Colonic mucosa (tissue), 4 donors: ENCODE measurements at regions not wholly inside any gene's neighbourhood (a gene's known extent, or its start where the extent isn't known, plus 50 kb on each side); places are given as distances from the start of the nearest gene placed in this dataset.

Experiments used
- DNase-seq: peaks from one replicate; pipeline ENCODE4 v3.0.0-alpha.2; 2020
- H3K27ac ChIP-seq: fragments of 200-600 bp; one replicate; pipeline ENCODE4 v1.8.0; 2021
- H3K27me3 ChIP-seq: fragments of 200-600 bp; one replicate; pipeline ENCODE4 v1.8.0; 2021
- H3K36me3 ChIP-seq: fragments of 200-600 bp; one replicate; pipeline ENCODE4 v1.8.0; 2021
- H3K4me1 ChIP-seq: fragments of 200-600 bp; one replicate; pipeline ENCODE4 v1.8.0; 2021; ENCODE audit warnings: mild to moderate bottlenecking
- H3K4me3 ChIP-seq: fragments of 200-600 bp; one replicate; pipeline ENCODE4 v1.8.0; 2021
- H3K9ac ChIP-seq, 2 donors: one replicate each; pipeline ENCODE4 v1.7.0; 2013; ENCODE audit warnings: control low read depth in 2 of 2, low read depth in 2 of 2, low read length in 2 of 2
- H3K9me3 ChIP-seq: fragments of 200-600 bp; one replicate; pipeline ENCODE4 v1.8.0; 2021
- intact Hi-C: fragments of 100-400 bp; cut with DNase I; formaldehyde crosslinking; loops from one replicate; pipeline ENCODE4 v1.14.1; 2022
- TF ChIP-seq, protein P1 (sequence below): fragments of 200-600 bp; IDR thresholded peaks from one replicate; pipeline ENCODE4 v1.8.0; 2022; ENCODE audit warnings: antibody characterized with exemption, mild to moderate bottlenecking
- donor health status: healthy.
- donor health status: DM: no; HTN: no; CAD: no.
- donor health status: DM: no; HTN: no; CAD: no.

DNA sequence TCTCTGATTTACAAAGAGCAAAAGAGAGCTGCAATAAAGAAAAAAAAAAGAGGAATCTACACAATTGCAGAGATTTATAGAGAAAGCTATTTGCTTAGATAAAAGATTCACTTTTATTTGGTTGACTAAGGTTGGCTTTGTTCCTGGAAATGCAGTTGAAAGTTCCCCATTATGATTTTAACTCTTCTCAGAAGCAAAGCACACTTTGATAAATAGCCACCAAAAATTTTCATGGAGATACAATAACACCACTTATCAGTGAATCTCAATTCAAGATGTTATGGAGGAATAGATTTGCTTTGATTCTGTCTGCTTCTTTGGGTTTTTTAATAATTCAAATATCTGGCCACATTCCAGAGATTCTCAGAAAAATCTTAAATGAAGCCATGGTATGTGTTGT is 88.5 kb upstream of the ANO3 start:
- no peak overlapping the region for H3K9ac ChIP-seq
- H3K27me3 ChIP-seq, result no peaks in the 10 kb centered on the region
- H3K36me3 ChIP-seq, result no peaks in the 10 kb centered on the region
- H3K4me3 ChIP-seq, result no peak overlapping the region
- TF ChIP-seq, protein P1, sequence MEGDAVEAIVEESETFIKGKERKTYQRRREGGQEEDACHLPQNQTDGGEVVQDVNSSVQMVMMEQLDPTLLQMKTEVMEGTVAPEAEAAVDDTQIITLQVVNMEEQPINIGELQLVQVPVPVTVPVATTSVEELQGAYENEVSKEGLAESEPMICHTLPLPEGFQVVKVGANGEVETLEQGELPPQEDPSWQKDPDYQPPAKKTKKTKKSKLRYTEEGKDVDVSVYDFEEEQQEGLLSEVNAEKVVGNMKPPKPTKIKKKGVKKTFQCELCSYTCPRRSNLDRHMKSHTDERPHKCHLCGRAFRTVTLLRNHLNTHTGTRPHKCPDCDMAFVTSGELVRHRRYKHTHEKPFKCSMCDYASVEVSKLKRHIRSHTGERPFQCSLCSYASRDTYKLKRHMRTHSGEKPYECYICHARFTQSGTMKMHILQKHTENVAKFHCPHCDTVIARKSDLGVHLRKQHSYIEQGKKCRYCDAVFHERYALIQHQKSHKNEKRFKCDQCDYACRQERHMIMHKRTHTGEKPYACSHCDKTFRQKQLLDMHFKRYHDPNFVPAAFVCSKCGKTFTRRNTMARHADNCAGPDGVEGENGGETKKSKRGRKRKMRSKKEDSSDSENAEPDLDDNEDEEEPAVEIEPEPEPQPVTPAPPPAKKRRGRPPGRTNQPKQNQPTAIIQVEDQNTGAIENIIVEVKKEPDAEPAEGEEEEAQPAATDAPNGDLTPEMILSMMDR, result no peak
- no peak overlapping the region for H3K27ac ChIP-seq
- no peaks in the 10 kb centered on the region for H3K9me3 ChIP-seq
- H3K4me1 ChIP-seq, result no peaks in the 10 kb centered on the region
- no peak for DNase-seq
- intact Hi-C loops, result no loop called here

DNA sequence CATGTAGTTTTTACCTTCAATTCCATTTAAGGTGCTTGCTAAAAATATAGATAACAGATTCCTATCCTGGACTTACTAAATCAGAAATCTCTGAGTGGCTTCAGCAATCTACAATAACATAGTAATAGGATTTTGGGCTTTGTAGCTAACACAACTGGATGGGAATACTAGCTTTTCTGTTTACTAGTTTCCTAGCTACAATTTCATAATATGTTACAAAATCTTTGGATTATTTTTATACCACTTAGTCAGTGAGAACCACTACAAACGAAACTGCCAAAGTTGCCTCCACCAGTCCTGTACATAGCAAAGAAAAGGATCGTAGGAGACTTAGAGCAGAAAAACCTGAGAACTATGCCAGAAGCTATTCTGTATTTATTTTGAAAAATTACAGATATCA is 87.7 kb upstream of the ANO3 start:
- intact Hi-C loops, result no loop called here
- Histone ChIP-seq H3K36me3 (no peaks in the 10 kb centered on the region), H3K27me3 (no peaks in the 10 kb centered on the region), H3K9ac (no peak overlapping the region), H3K9me3 (no peaks in the 10 kb centered on the region), H3K4me1 (no peaks in the 10 kb centered on the region), H3K27ac (no peak overlapping the region), H3K4me3 (no peak overlapping the region)
- DNase-seq, result no peak
- TF ChIP-seq, protein P1, result no peak

DNA sequence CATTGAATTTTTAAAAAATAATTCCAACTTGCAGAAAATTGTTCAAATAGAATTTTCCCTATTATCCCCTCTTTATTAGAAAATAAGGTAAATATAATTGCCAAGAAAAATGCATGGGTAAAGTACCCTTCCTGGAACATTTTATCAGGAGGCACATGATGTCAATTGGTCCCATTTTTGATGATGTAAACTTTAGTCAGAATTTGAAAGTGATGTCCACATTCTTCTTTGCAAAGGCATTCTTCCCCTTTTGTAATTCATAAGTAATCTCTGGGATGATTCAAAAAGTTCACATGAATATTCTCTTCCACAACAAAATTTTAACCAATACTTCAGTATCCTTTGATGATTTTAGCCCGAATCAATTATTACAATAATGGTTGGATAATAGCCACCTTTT is 86.9 kb upstream of the ANO3 start:
- Histone ChIP-seq H3K4me1 (no peaks in the 10 kb centered on the region), H3K36me3 (no peaks in the 10 kb centered on the region), H3K4me3 (no peak overlapping the region), H3K27ac (no peak overlapping the region), H3K9ac (no peak overlapping the region), H3K27me3 (no peaks in the 10 kb centered on the region), H3K9me3 (no peaks in the 10 kb centered on the region)
- no peak for DNase-seq
- intact Hi-C loops, result no loop called here
- TF ChIP-seq, protein P1, result no peak

- H3K27ac ChIP-seq, result no peak overlapping the region
- H3K4me3 ChIP-seq, result no peak overlapping the region
- no peak overlapping the region for H3K9ac ChIP-seq
- no peaks in the 10 kb centered on the region for H3K9me3 ChIP-seq
- no peak for DNase-seq
- TF ChIP-seq, protein P1, result no peak
- intact Hi-C loops, result no loop called here
- no peaks in the 10 kb centered on the region for H3K27me3 ChIP-seq
- H3K4me1 ChIP-seq, result no peaks in the 10 kb centered on the region
- H3K36me3 ChIP-seq, result no peaks in the 10 kb centered on the region
Observed at GRCh38 chr11:26247340-26247739, 84.6 kb upstream of the ANO3 start.

DNA sequence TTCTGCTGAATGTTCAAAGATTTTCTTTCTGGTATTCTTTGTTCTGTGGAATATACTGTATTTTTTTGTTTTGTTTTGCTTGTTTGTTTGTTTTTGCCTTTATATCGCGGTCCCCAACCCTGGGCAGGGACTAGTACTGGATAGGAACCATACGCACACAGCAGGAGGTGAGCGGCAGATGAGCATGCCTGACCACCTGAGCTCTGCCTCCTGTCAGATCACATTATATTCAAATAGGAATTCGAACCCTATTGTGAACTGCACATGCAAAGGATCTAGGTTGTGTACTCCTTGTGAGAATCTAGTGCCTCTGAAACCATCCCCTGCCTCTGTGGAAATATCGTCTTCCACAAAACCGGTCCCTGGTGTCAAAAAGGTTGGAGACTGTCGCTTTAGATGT is 83.3 kb upstream of the ANO3 start:
- TF ChIP-seq, protein P1, result no peak
- Histone ChIP-seq H3K9ac (no peak overlapping the region), H3K4me1 (no peaks in the 10 kb centered on the region), H3K27ac (no peak overlapping the region), H3K36me3 (no peaks in the 10 kb centered on the region), H3K27me3 (no peaks in the 10 kb centered on the region), H3K4me3 (no peak overlapping the region), H3K9me3 (no peaks in the 10 kb centered on the region)
- intact Hi-C loops, result no loop called here
- no peak for DNase-seq

- intact Hi-C loops, result no loop called here
- Histone ChIP-seq H3K36me3 (no peaks in the 10 kb centered on the region), H3K4me1 (no peaks in the 10 kb centered on the region), H3K27ac (no peak overlapping the region), H3K4me3 (no peak overlapping the region), H3K9ac (no peak overlapping the region), H3K27me3 (no peaks in the 10 kb centered on the region), H3K9me3 (no peaks in the 10 kb centered on the region)
- TF ChIP-seq, protein P1, result no peak
- no peak for DNase-seq
Observed at GRCh38 chr11:26254378-26254777, 77.6 kb upstream of the ANO3 start.
